IMR-90 (cell line): ENCODE measurements at regions not wholly inside any gene's neighbourhood (a gene's known extent, or its start where the extent isn't known, plus 50 kb on each side); places are given as distances from the start of the nearest gene placed in this dataset.

Experiments
- ATAC-seq: fragments of 200-7000 bp; cut with Tn5 transposase; 2 replicates; pipeline ENCODE4 v1.9.1; 2020; ENCODE audit warnings: low read depth, mild to moderate bottlenecking, moderate library complexity
- BruUV-seq: library from RNA; stranded (reverse); fragments of 400-500 nt; replicated peaks from 2 replicates; lab custom pipeline; 2021; lab: Mats Ljungman, UMichigan
- CTCF ChIA-PET: fragments of 300-600 bp; formaldehyde crosslinking; extraction: SDS; loops from one replicate; lab custom pipeline; 2021; ENCODE audit warnings: antibody characterized with exemption; lab: Yijun Ruan, JAX
- POLR2A ChIA-PET: fragments of 300-600 bp; sonication (Branson Sonifier 250); formaldehyde crosslinking; loops from one replicate; lab custom pipeline; 2022; ENCODE audit warnings: antibody characterized with exemption; ENCODE audit not compliant: unreplicated experiment; lab: Charles Lee
- DNase-seq: peaks from one replicate; pipeline ENCODE4 v3.0.0; 2013
- H2AFZ ChIP-seq: replicated peaks from 2 replicates; pipeline ENCODE3; 2013; ENCODE audit warnings: low read length, mild to moderate bottlenecking; ENCODE audit not compliant: poor library complexity
- H2AK5ac ChIP-seq: 2 replicates; pipeline ENCODE4 v1.6.1; 2013; ENCODE audit warnings: low read depth, low read length, inconsistent platforms
- H2AK9ac ChIP-seq: replicated peaks from 2 replicates; pipeline ENCODE3; 2013; ENCODE audit warnings: mild to moderate bottlenecking, low read depth, low read length, moderate library complexity; ENCODE audit not compliant: poor library complexity
- H2BK120ac ChIP-seq: 2 replicates; pipeline ENCODE4 v1.6.1; 2013; ENCODE audit warnings: low read depth, low read length, inconsistent platforms
- H2BK15ac ChIP-seq: 3 replicates; pipeline ENCODE4 v1.6.1; 2013; ENCODE audit warnings: low read depth, low read length, inconsistent platforms
- H2BK20ac ChIP-seq: 2 replicates; pipeline ENCODE4 v1.6.1; 2013; ENCODE audit warnings: low read depth, mild to moderate bottlenecking, inconsistent platforms, low read length, moderate library complexity
- H2BK5ac ChIP-seq: 2 replicates; pipeline ENCODE4 v1.6.1; 2013; ENCODE audit warnings: mild to moderate bottlenecking, low read depth, low read length, inconsistent platforms; ENCODE audit not compliant: poor library complexity, severe bottlenecking
- H3K14ac ChIP-seq: replicated peaks from 2 replicates; pipeline ENCODE4 v1.6.1; 2013; ENCODE audit warnings: low read depth, low read length, inconsistent platforms
- H3K18ac ChIP-seq: 2 replicates; pipeline ENCODE4 v1.6.1; 2013; ENCODE audit warnings: low read depth, low read length, control low read depth
- H3K23ac ChIP-seq: 2 replicates; pipeline ENCODE4 v1.6.1; 2013; ENCODE audit warnings: low read depth, low read length, inconsistent platforms
- H3K27ac ChIP-seq: 2 replicates; pipeline ENCODE4 v1.5.1; 2013; ENCODE audit warnings: mild to moderate bottlenecking, control low read depth, low read length; ENCODE audit not compliant: insufficient read depth
- H3K27me3 ChIP-seq: 2 replicates; pipeline ENCODE4 v1.6.1; 2013; ENCODE audit warnings: low read length; ENCODE audit not compliant: control insufficient read depth, insufficient read depth
- H3K36me3 ChIP-seq: 2 replicates; pipeline ENCODE4 v1.6.1; 2013; ENCODE audit warnings: low read length, mixed read lengths; ENCODE audit not compliant: control insufficient read depth, insufficient read depth
- H3K4ac ChIP-seq: 2 replicates; pipeline ENCODE4 v1.6.1; 2013; ENCODE audit warnings: low read depth, low read length, inconsistent platforms
- H3K4me1 ChIP-seq: 2 replicates; pipeline ENCODE4 v1.6.1; 2013; ENCODE audit warnings: low read length, mixed read lengths; ENCODE audit not compliant: control insufficient read depth, insufficient read depth
- H3K4me2 ChIP-seq: 2 replicates; pipeline ENCODE4 v1.6.1; 2013; ENCODE audit warnings: low read depth, mild to moderate bottlenecking, control low read depth, low read length, moderate library complexity
- H3K4me3 ChIP-seq: 2 replicates; pipeline ENCODE4 v1.5.1; 2013; ENCODE audit warnings: low read depth, mild to moderate bottlenecking, control low read depth, low read length, moderate library complexity; ENCODE audit not compliant: insufficient read depth
- H3K56ac ChIP-seq: 2 replicates; pipeline ENCODE4 v1.6.1; 2013; ENCODE audit warnings: low read length, inconsistent platforms; ENCODE audit not compliant: insufficient read depth; ENCODE audit errors: extremely low read depth
- H3K79me1 ChIP-seq, 2 experiments: 2 replicates each; pipeline ENCODE4 v1.6.1; 2013; ENCODE audit warnings: low read length in 2 of 2, inconsistent platforms in 1 of 2, low read depth in 1 of 2
- H3K9ac ChIP-seq: 2 replicates; pipeline ENCODE4 v1.6.1; 2013; ENCODE audit warnings: low read depth, low read length, control low read depth
- H3K9me1 ChIP-seq: 2 replicates; pipeline ENCODE4 v1.6.1; 2013; ENCODE audit warnings: low read length, inconsistent platforms; ENCODE audit not compliant: insufficient read depth
- H3K9me3 ChIP-seq: 2 replicates; pipeline ENCODE4 v1.6.1; 2013; ENCODE audit warnings: low read length; ENCODE audit not compliant: control insufficient read depth, insufficient read depth
- H4K20me1 ChIP-seq: 2 replicates; pipeline ENCODE4 v1.6.1; 2013; ENCODE audit warnings: low read length, inconsistent platforms; ENCODE audit not compliant: insufficient read depth
- H4K5ac ChIP-seq: 2 replicates; pipeline ENCODE4 v1.6.1; 2013; ENCODE audit warnings: mild to moderate bottlenecking, low read depth, low read length, control low read depth
- H4K8ac ChIP-seq, 2 experiments: 2 replicates each; pipeline ENCODE4 v1.6.1; 2013; ENCODE audit warnings: low read depth in 2 of 2, low read length in 2 of 2, control low read depth in 1 of 2, inconsistent platforms in 1 of 2
- H4K91ac ChIP-seq: 2 replicates; pipeline ENCODE4 v1.6.1; 2013; ENCODE audit warnings: low read depth, low read length, inconsistent platforms; ENCODE audit not compliant: insufficient read depth
- CEBPB ChIP-seq: IDR thresholded peaks from 2 replicates; pipeline ENCODE4 v1.6.1; 2012; ENCODE audit warnings: low read depth, low read length, improper control_type of control experiment
- SMC3 ChIP-seq: fragments of 150-350 bp; IDR thresholded peaks from 2 replicates; pipeline ENCODE4 v1.6.1; 2016; ENCODE audit warnings: low read depth, mild to moderate bottlenecking, antibody characterized with exemption, low read length, moderate library complexity
- WGBS, 2 experiments: methylation state at CpG; one replicate each; pipeline versions ENCODE4 v1.1.5 to v1.1.7; 2013; ENCODE audit warnings: missing lambda C conversion rate in 2 of 2; ENCODE audit not compliant: insufficient read length in 1 of 2; ENCODE audit errors: extremely low coverage in 2 of 2; 5-methylcytosine and 5-hydroxymethylcytosine counted together
- dilution Hi-C: fragments of 300-500 bp; cut with HindIII; formaldehyde crosslinking; loops from one replicate; pipeline ENCODE4 v1.14.3; 2018; ENCODE audit warnings: low sequenced_read_pairs; ENCODE audit not compliant: unreplicated experiment
- in situ Hi-C: fragments of 300-500 bp; cut with MboI; formaldehyde crosslinking; loops from 3 replicates; pipeline ENCODE4 v1.14.3; 2019; ENCODE audit warnings: low sequenced_read_pairs, inconsistent platforms, mixed read lengths
- intact Hi-C: fragments of 100-400 bp; cut with micrococcal nuclease; formaldehyde crosslinking; loops from 2 replicates; pipeline ENCODE4 v1.10.0; 2022

DNA sequence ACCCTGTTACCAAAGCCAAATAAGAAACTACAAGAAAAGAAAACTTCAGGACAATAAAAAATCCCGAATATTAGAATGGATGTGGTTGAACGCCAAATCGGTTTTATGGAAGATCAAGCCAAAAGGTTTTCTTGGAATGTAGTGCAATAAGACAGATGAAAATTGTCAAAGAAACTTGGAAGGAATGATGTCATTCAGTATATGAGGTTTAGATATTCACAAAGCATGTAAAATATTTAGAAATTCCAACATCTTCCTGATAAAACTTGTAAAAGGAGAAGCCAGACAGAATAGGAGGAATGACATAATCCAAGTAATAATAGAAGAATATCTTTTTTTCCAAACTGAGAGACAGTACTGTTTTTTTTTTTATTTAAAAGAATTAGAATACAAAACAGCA lies 130.3 kb upstream of the ZPLD1 start:
- H4K5ac ChIP-seq: no peak overlapping the region
- no peaks in the 10 kb centered on the region for H3K36me3 ChIP-seq
- no peak overlapping the region for H2BK15ac ChIP-seq
- dilution Hi-C loops (no loop called here), intact Hi-C loops (no loop called here), in situ Hi-C loops (no loop called here)
- H3K4me1 ChIP-seq: no peaks in the 10 kb centered on the region
- H3K27me3 ChIP-seq: no peaks in the 10 kb centered on the region; the same call in 1 of the 2 replicates
- H3K56ac ChIP-seq: no peak overlapping the region
- no peak overlapping the region for H3K27ac ChIP-seq
- ATAC-seq (no peak), DNase-seq (no peak)
- H4K8ac ChIP-seq: no peak overlapping the region
- no peak overlapping the region for H2AK9ac ChIP-seq
- H2AK5ac ChIP-seq: no peak overlapping the region
- no peak overlapping the region for H3K4ac ChIP-seq
- H4K91ac ChIP-seq: no peak overlapping the region
- no peak overlapping the region for H3K14ac ChIP-seq
- no peak overlapping the region for H2AFZ ChIP-seq
- H2BK5ac ChIP-seq: no peak overlapping the region
- H3K23ac ChIP-seq: no peak overlapping the region
- BruUV-seq: no TSS peak
- no CpG with 5 or more reads among the region's 3 CpGs for WGBS, 2 experiments
- ChIA-PET POLR2A (no interaction called here), CTCF (no interaction called here)
- H3K4me3 ChIP-seq: no peak overlapping the region
- TF ChIP-seq SMC3 (no peak), CEBPB (no peak)
- H3K9me1 ChIP-seq: no peaks in the 10 kb centered on the region; the same call in 1 of the 2 replicates
- no peak overlapping the region for H3K18ac ChIP-seq
- H2BK120ac ChIP-seq: no peak overlapping the region
- H3K4me2 ChIP-seq: no peak overlapping the region
- H4K20me1 ChIP-seq: no peaks in the 10 kb centered on the region
- H3K79me1 ChIP-seq: no peaks in the 10 kb centered on the region
- H3K9me3 ChIP-seq: no peaks in the 10 kb centered on the region
- no peak overlapping the region for H2BK20ac ChIP-seq
- H3K9ac ChIP-seq: no peak overlapping the region
